ENCODE measurements at regions not wholly inside any gene's neighbourhood (a gene's known extent, or its start where the extent isn't known, plus 50 kb on each side); places are given as distances from the start of the nearest gene placed in this dataset.

- Histone ChIP-seq H2AFZ (ENCODE audit: low read length) (no peak overlapping the region), H3K9me3 (ENCODE audit: low read length) (no peaks in the 10 kb centered on the region), H3K9me2 (ENCODE audit: low read depth, low read length) (no peaks in the 10 kb centered on the region), H3F3A (ENCODE audit: insufficient read depth, low read length) (no peaks in the 10 kb centered on the region), H3K27ac (ENCODE audit: low read depth, low read length, poor library complexity, severe bottlenecking) (no peak overlapping the region), H3K36me3 (ENCODE audit: insufficient read depth, low read length) (no peaks in the 10 kb centered on the region), H3K4me3 (ENCODE audit: low read depth, low read length, poor library complexity, severe bottlenecking) (no peak overlapping the region), H3K4me2 (ENCODE audit: low read length) (no peak overlapping the region), H4K20me1 (ENCODE audit: insufficient read depth, low read length) (no peaks in the 10 kb centered on the region), H3K4me1 (ENCODE audit: insufficient read depth, low read length, severe bottlenecking) (no peaks in the 10 kb centered on the region), H3K79me2 (ENCODE audit: insufficient read depth, low read length) (no peaks in the 10 kb centered on the region), H3K27me3 (ENCODE audit: insufficient read depth, low read length) (no peaks in the 10 kb centered on the region), H3K9ac (ENCODE audit: low read length) (no peak overlapping the region)
- TF ChIP-seq EZH2 (IDR thresholded peaks at IDR 0.05; ENCODE audit: borderline replicate concordance, low read length) (no peak), CTCF (IDR thresholded peaks at IDR 0.05; ENCODE audit: low read length) (no peak)
Measured at GRCh38 chr6:40319124-40319523, 268.0 kb downstream of the LRFN2 start.

- no peaks in the 10 kb centered on the region for H4K20me1 ChIP-seq (ENCODE audit: insufficient read depth, low read length)
- H3F3A ChIP-seq (ENCODE audit: insufficient read depth, low read length): no peaks in the 10 kb centered on the region
- H2AFZ ChIP-seq (ENCODE audit: low read length): no peak overlapping the region
- H3K4me2 ChIP-seq (ENCODE audit: low read length): no peak overlapping the region
- no peaks in the 10 kb centered on the region for H3K36me3 ChIP-seq (ENCODE audit: insufficient read depth, low read length)
- H3K9me2 ChIP-seq (ENCODE audit: low read depth, low read length): no peaks in the 10 kb centered on the region
- TF ChIP-seq CTCF (IDR thresholded peaks at IDR 0.05; ENCODE audit: low read length): no peak
- TF ChIP-seq EZH2 (IDR thresholded peaks at IDR 0.05; ENCODE audit: borderline replicate concordance, low read length): no peak
- peaks cover 4% of the 10 kb centered on the region; the same call in 1 of the 2 replicates for H3K27me3 ChIP-seq (ENCODE audit: insufficient read depth, low read length)
- H3K79me2 ChIP-seq (ENCODE audit: insufficient read depth, low read length): no peaks in the 10 kb centered on the region
- H3K9ac ChIP-seq (ENCODE audit: low read length): no peak overlapping the region
- H3K27ac ChIP-seq (ENCODE audit: low read depth, low read length, poor library complexity, severe bottlenecking): no peak overlapping the region
- no peaks in the 10 kb centered on the region for H3K9me3 ChIP-seq (ENCODE audit: low read length)
- no peak overlapping the region for H3K4me3 ChIP-seq (ENCODE audit: low read depth, low read length, poor library complexity, severe bottlenecking)
- H3K4me1 ChIP-seq (ENCODE audit: insufficient read depth, low read length, severe bottlenecking): no peaks in the 10 kb centered on the region
Measured at GRCh38 chr6:40315060-40315459, 272.1 kb downstream of the LRFN2 start.

- H3K9me2 ChIP-seq (ENCODE audit: low read depth, low read length): no peaks in the 10 kb centered on the region
- no peaks in the 10 kb centered on the region for H3K36me3 ChIP-seq (ENCODE audit: insufficient read depth, low read length)
- no peaks in the 10 kb centered on the region for H3K4me1 ChIP-seq (ENCODE audit: insufficient read depth, low read length, severe bottlenecking)
- H3K4me2 ChIP-seq (ENCODE audit: low read length): no peak overlapping the region
- no peak overlapping the region for H3K9ac ChIP-seq (ENCODE audit: low read length)
- H3K27me3 ChIP-seq (ENCODE audit: insufficient read depth, low read length): peaks cover 4% of the 10 kb centered on the region; the same call in 1 of the 2 replicates
- no peaks in the 10 kb centered on the region for H3K9me3 ChIP-seq (ENCODE audit: low read length)
- H2AFZ ChIP-seq (ENCODE audit: low read length): no peak overlapping the region
- no peaks in the 10 kb centered on the region for H4K20me1 ChIP-seq (ENCODE audit: insufficient read depth, low read length)
- no peak overlapping the region for H3K4me3 ChIP-seq (ENCODE audit: low read depth, low read length, poor library complexity, severe bottlenecking)
- H3K79me2 ChIP-seq (ENCODE audit: insufficient read depth, low read length): no peaks in the 10 kb centered on the region
- H3F3A ChIP-seq (ENCODE audit: insufficient read depth, low read length): no peaks in the 10 kb centered on the region
- TF ChIP-seq EZH2 (IDR thresholded peaks at IDR 0.05; ENCODE audit: borderline replicate concordance, low read length) (no peak), CTCF (IDR thresholded peaks at IDR 0.05; ENCODE audit: low read length) (no peak)
- H3K27ac ChIP-seq (ENCODE audit: low read depth, low read length, poor library complexity, severe bottlenecking): no peak overlapping the region
Measured at GRCh38 chr6:40313582-40313981, 273.6 kb downstream of the LRFN2 start.

Data from OCI-LY1 (cell line).